HG03457 (cell line): ENCODE measurements at regions not wholly inside any gene's neighbourhood (a gene's known extent, or its start where the extent isn't known, plus 50 kb on each side); places are given as distances from the start of the nearest gene placed in this dataset.
"Not testable (repeated sequence)": the region's sequence is repeated elsewhere in the genome, so short reads cannot be mapped to it uniquely, and the experiment has no call there.

Experiments used
- ATAC-seq: cut with Tn5 transposase; IDR thresholded peaks from one replicate; pipeline ENCODE4 v1.9.1; 2021; ENCODE audit warnings: moderate number of reproducible peaks; ENCODE audit not compliant: unreplicated experiment

DNA sequence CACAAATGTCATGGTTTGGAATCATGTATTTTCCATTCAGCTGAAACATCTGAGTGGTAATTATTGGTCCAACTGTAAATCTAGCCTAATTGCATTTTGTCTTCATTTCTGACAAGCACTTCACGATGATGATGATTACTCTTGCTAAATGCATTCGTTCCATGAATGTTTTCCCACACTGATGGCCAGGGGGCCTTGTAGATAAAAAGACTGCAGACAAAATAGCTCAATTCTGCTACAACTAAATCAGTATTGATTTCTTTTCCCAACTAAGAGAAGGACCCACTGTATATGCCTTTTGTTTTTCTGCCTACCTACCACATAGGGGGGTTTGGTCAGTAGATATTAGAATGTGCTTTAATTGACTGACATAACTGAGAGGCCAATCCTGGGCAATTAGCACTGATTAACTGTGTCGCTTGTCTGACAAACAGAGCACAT lies 1351.3 kb upstream of the NUDT12 start:
- ATAC-seq, result no peak

DNA sequence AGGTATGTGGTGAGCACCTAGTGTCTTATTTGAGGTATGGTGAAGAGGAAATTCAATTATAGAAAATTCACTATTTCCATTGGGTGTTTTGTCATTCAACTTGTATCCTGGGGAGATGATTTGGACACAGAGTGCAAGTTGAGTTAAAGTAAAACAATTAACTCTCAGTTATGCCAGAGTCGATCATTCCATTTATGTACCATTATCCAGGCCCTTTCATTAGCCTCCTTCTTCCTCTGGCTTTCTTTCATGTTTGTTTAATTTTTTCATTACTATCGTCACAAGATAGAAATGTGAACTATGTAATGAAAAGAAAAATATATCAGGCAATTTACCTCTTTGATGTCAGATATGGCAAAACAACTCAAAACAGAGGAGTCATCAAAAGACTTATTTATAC lies 1347.2 kb upstream of the NUDT12 start:
- ATAC-seq, result no peak

DNA sequence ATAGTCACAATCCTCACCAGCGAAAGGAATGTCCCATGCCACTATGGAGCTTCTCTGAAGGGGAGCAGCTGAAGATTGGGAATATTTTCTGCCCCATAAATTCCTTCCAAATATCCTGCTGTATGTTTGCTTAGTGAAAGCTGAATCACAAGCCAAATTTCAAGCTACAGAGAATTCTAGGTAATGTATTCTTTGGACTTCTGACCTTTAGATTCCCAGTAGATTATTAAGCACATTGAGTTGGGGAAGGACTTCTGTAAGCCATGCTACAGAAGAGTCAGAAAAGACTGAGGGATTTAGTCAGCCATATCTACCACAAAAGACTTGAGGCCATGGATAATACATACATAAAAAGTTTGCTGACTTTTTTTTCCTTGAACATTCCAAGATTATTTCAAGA lies 1342.0 kb upstream of the NUDT12 start:
- no peak for ATAC-seq

DNA sequence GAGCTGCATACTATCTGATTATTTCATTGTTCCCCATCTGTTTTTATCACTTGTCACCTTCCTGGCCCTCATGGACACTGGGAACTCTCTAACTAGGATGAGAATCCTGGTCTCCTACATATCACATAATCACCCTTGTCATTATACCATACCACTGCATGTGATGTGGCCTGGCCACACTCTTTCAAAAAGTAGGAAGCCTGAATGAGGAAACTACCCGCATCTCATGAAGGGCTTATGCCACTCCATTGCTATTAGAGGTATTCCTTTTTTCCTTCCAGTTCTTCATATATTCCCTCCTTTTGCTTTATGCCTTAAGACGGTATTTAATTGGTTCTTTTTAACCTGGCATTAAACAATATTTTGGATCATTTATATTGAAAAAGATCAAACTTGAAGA lies 1341.4 kb upstream of the NUDT12 start:
- no peak for ATAC-seq

DNA sequence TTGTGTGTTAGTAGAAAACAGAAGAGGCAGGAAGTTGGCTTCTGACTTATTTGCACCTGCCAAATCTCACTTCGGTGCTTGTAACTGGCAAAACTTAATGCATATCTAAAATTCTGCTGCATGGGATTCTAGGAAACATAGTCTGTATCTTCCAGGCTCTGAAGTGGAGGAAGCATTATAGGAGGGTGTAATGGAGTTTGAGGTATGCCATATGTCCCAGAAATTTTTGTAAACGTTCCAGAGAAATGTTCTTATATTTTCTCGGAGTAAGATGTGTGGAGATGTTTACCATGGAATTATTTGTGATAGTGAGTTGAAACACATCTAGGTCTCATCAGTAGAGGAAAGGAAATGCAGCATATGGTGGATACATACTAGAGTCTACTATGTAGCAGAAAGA lies 1329.0 kb upstream of the NUDT12 start:
- no peak for ATAC-seq

DNA sequence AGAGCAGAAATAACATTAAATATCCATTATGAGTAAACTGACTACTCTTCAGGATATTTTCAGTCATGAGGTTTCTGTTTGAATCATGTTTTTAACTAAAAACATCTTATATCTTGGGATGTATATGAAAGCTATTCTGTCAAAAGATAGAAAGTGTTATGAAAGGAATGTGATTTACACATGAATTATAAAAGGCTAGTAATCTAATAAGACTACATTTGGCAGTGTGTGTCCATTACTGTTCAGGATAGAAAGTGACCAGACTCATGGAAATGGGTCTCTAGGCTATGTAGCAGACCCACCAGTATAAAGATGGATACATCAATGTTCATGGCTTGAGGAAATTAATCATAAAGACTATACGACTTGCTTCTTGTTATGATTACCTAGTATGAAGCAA lies 1328.2 kb upstream of the NUDT12 start:
- no peak for ATAC-seq

DNA sequence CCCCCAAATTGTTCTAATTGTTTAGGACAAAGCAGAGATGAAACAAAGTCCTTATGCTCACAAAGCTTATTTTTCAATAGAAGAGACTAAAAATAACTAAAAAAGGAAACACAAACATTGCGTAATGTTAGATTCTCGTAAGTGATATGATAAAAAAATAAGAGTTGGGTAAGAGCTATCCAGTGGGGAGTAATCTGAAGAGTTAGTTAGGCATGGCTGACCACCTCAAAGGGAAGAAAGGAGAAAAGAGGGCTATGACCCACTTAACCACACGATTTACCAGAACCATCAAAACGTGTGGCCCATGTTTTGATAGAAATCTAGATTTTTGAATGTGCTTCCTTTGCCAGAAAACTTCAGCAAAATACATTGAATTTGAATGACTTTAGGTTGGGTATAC lies 1296.8 kb upstream of the NUDT12 start:
- ATAC-seq, result no peak

DNA sequence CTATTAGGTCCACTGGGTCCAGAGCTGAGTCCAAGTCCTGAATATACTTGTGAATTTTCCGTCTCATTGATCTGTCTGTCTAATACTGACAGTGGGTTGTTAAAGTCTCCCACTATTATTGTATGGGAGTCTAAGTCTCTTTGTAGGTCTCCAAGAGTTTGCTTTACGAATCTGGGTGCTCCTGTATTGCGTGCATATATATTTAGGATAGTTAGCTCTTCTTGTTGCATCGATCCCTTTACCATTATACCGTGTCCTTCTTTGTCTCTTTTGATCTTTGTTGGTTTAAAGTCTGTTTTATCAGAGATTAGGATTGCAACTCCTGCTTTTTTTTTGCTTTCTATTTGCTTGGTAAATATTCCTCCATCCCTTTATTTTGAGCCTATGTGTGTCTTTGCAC lies 1289.5 kb upstream of the NUDT12 start:
- not testable (repeated sequence) for ATAC-seq

DNA sequence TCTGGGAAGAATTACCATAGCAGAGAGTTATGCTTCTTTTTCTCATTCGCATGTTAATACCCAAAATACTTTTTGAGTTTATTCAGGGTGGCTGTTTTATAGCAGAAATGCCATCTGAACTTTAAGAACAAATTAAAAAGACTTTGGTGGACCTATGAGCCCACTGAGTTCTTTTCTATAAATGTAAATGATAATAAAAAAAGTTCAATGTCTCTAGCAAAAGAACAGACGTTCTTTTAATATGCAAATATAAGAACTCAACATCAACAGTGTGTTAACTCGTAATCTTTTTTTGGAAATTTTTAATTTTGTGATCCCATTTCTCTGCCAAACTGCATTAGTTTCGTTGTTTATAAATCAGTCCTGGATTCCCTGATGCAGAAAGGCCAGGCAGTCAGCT lies 1283.0 kb upstream of the NUDT12 start:
- no peak for ATAC-seq

DNA sequence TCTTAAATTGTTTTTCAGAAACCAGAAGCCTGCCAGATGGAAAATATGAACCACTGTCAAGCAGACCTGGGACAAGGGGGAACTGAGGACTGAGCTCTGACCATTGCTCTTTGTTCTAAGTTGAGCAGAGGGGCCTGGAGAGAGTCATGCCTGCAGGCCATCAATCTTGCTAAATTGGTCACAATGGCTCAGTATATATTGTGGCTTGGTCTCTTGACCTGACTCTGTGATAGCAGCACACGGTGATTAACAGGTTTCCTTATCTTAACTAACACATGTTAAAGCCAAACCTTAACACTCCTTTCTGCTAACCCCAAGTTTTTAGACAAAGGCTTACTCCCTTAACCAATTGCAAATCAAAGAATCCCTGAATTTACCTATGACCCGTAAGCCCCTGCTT lies 1281.2 kb upstream of the NUDT12 start:
- no peak for ATAC-seq

DNA sequence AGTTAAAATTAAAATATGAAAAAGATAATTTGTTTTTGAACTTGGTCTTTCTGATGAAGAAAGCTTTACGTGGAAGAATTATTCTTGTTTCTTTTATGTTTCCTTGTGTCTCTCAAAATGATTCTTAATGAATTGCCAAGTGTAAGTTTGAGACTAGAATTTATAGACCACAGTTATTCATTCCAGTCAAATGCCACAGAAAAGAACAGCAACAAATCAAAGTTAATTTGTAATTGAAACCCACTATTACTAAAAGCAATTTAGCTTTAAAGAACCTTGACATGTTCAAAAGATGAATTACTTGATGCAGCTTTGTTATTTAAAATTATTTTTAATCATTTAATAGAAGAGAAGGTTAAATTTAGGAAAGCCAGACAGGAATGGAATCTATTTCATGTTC lies 1277.7 kb upstream of the NUDT12 start:
- ATAC-seq, result no peak

DNA sequence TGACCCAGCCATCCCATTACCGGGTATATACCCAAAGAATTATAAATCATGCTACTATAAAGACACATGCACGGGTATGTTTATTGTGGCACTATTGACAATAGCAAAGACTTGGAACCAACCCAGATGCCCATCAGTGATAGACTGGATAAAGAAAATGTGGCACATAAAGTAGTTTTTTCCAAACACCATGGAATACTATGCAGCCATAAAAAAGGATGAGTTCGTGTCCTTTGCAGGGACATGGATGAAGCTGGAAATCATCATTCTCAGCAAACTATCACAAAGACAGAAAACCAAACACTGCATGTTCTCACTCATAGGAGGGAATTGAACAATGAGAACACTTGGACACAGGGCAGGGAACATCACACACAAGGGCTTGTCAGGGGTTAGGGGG lies 1268.9 kb upstream of the NUDT12 start:
- not testable (repeated sequence) for ATAC-seq

DNA sequence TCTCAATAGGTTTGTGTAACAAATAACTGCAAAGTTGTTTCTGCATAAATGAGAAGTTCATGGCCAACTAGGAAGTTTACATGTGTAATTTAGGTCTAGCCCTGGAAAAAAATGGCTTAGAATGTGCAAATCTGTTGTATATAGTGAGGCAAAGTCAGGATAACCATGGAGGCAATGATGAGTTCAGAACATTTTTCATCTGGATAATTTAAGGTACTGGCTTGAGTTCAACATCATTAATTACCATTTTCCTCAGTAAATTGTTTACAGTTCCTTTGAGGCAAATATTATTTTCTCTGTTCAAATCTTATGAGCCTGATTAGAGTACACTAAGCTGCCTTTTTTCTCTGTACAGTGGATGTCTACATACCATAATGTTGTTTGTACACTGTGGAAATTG lies 1259.0 kb upstream of the NUDT12 start:
- no peak for ATAC-seq

DNA sequence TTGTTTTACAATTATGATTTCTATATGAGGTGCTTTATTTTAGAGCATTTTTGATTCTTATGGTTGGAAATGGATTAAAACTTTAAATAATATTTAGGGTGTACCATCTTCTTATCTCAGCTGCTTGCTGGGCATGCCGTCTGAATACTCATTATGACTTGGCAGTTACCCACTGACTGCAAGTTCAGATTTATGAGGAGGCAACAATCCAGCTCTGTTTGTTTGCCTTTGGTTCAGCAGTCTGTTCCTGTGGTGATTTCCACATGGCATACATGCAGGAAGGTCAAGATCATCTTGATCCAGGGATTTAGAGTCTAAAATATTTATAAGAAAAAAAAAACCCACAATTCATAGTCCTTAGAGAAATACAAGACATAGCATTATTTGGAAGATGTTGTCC lies 1254.5 kb upstream of the NUDT12 start:
- no peak for ATAC-seq

DNA sequence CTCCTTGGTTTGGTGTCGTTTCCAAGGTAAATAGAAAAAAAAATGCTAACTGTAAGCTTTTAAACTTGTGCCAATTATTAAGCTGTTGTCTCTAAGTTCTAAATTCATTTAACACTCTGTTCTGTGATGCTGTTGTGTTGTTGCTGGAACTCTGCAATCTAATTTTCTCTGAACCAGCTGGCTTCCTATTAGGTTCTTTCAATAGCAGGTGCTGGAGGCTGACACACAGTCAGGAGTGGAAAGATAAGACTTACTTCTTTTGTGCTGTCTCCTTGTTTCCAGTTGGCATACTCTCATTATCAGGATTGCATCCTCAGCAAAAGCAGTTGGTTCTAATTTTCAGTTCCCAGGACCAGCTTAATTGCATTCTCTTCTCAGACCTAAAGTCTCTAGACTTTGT lies 1252.6 kb upstream of the NUDT12 start:
- ATAC-seq, result no peak

DNA sequence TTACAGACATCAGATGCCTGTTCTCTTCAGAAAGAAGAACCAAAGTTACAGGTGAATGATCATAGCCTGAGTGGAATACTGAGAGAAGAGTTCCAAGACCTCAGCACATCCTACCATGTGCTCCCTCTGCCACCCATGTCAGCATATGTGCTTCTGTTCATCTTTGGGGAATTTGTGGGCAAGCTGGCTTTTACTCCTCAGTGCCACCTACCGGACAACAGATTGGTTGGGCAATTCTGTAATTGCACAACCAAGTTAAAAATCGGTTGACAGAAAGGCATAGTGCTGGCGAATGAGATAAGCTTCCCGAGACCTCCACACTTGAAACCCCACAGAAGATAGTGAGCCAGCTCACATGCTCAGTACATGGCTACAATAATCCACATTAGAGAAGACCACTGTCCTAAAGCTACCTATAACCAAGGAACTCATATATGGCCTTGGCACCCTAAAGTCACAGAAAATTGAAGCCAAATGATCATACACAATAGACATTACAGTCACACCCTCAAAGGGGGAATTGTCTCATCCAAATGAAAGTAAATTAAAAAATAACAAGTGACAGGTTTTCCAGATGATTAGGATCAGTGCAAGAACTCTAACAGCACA lies 1238.0 kb upstream of the NUDT12 start:
- no peak for ATAC-seq

DNA sequence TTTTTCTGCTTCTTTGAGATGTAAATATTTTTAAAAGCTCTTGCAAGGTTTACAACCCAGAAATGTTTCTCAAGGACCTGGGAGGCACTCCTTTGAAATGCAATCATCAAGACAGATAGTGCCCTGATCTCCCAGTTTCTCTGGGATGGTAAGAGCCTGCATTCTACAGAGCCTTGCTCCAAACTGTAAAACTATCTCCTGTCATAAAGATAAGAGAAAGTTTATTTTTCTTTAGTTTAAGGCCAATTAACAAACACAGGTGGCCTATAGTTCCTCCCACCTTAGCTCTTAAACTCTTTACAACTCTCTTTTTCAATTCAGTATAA lies 1231.1 kb upstream of the NUDT12 start:
- ATAC-seq, result no peak

DNA sequence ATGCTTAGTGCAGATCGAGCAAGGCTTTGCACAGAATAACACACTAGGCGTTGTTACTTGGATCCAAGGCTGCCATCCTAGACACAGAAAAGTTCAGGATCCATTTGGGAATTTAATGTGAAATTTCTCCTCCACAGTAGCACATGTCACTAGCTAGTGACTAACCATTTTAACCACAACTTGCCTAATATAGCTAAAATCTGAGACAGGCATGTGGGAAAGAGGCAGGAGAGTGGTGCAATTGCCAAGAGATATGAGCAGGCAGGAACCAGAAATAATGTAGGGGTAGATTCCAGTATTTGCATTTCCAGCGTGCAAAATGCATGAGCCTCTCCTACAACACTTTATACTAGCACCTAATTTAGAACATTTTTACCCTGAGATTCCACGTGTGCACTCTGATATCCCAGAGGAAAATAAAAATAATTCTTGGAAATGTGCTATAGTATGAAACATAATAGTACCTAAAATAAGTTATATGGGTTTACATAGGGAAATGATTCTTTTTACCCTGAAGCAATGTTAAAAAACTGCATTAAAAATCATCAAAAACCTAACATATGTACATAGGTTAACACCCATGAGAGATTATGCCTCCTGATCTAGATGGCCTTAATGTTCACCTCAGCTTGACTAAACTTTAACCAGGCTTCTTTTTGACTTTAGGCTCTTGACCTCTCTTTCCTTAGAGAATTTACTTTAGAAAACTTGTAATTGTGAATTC lies 1230.6 kb upstream of the NUDT12 start:
- no peak for ATAC-seq

DNA sequence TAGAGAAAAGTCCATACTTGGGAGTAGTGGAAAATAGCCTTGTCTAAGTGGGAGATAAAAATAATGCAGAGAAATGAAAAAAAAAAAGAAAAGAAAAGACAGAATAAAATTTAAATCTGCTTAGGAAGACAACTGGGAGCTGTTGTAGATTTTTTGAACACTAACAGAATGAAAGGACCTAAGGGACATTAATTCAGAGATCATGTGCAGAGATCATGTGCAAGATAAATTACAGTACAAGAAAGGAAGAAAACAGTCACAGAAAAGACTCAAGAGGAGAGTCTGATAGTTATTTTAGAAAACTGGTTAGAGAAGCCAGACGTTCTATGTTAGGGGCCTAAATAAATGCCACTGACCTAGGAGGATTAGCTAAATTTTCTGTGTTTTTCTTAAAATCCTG lies 1226.8 kb upstream of the NUDT12 start:
- ATAC-seq, result no peak

DNA sequence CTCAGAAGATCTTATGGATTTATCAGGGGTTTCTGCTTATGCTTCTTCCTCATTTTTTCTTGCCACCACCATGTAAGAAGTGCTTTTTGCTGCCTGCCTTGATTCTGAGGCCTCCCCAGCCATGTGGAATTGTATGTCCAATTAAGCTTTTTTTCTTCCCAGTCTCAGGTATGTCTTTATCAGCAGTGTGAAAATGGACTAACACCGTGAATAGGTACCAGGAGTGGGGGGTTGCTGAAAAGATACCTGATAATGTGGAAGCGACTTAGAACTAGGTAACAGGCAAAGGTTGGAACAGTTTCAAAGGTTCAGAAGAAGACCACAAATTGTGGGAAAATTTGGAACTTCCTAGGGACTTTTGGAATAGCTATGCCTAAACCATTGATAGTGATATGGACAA lies 1222.5 kb upstream of the NUDT12 start:
- ATAC-seq, result no peak

DNA sequence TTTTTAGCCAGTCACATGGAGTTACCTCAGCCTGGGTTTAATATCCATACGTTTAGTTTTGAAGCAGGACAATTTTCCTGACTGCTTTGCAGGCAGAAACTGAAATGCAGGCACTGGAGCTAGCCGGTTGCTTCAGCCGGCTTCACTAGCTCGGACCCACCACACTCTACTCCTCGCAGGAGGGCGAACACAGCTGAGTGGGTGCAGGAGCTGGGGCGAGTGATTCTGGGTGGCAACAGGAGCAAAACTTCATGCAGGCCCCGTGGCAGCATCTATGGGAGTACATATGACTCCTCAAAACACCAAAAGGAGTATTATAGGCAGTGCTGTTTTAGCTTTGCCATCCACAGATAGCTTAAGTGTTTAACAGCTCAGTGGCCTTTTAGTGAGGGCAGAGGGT lies 1211.8 kb upstream of the NUDT12 start:
- ATAC-seq, result no peak

DNA sequence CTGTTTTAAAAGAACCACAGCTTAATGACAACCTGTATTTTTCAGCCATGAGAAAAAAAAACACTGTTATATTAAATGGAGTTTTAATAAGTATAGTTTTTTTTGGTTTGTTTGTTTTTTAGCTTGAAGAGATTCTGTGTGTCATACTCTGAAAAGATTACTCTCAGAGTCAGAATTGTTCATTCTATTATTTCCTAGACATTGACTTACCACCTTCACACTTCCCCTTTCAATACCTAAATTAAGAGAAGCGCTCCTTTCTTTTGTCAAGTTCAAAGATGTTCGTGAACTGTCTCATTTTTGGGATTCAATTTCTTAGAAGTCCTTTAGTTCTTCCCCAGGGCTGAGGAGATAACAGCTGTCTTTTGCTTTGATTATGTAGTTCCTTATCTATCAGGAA lies 1201.6 kb upstream of the NUDT12 start:
- ATAC-seq, result no peak

DNA sequence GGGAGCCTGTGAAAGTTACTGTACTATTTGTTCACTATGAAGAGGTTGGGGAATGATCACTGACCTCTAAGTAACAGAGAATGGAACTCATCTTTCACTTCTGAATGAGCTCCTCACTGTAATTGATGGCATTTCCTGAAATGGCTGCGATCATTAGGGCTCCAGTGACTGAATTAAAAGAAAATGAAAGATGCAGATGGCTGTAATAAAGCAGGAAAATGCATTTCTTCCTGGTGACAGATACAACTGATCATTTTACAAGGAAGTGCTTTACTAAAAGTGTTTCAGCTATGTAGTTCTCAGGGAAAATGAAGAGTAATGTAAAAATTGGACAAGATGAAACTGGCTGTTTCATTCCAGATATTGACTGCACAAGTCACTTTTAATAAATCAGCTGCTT lies 1200.6 kb upstream of the NUDT12 start:
- no peak for ATAC-seq
